ENCODE measurements at regions not wholly inside any gene's neighbourhood (a gene's known extent, or its start where the extent isn't known, plus 50 kb on each side); places are given as distances from the start of the nearest gene placed in this dataset.

GRCh38 chr10:10821926-10822325 lies 195.7 kb upstream of the CELF2 start:
- in situ Hi-C loops (cut with MboI; ENCODE audit: low sequenced_read_pairs, unreplicated experiment) = no loop called here
- no peak for DNase-seq (ENCODE audit: low spot score)
- no peak for TF ChIP-seq CTCF (IDR thresholded peaks at IDR 0.05; ENCODE audit: borderline replicate concordance, control extremely low read depth, extremely low read depth, insufficient read depth, missing control alignments)

GRCh38 chr10:10824591-10825148 lies 193.0 kb upstream of the CELF2 start:
- in situ Hi-C loops (cut with MboI; ENCODE audit: low sequenced_read_pairs, unreplicated experiment) = no loop called here
- DNase-seq (ENCODE audit: low spot score) = no peak
- TF ChIP-seq CTCF (IDR thresholded peaks at IDR 0.05; ENCODE audit: borderline replicate concordance, control extremely low read depth, extremely low read depth, insufficient read depth, missing control alignments) = no peak

GRCh38 chr10:10826125-10826524 lies 191.5 kb upstream of the CELF2 start:
- TF ChIP-seq CTCF (IDR thresholded peaks at IDR 0.05; ENCODE audit: borderline replicate concordance, control extremely low read depth, extremely low read depth, insufficient read depth, missing control alignments) = no peak
- in situ Hi-C loops (cut with MboI; ENCODE audit: low sequenced_read_pairs, unreplicated experiment) = no loop called here
- DNase-seq (ENCODE audit: low spot score) = no peak

- no peak for TF ChIP-seq CTCF (IDR thresholded peaks at IDR 0.05; ENCODE audit: borderline replicate concordance, control extremely low read depth, extremely low read depth, insufficient read depth, missing control alignments)
- no peak for DNase-seq (ENCODE audit: low spot score)
- in situ Hi-C loops (cut with MboI; ENCODE audit: low sequenced_read_pairs, unreplicated experiment) = no loop called here
Measured at GRCh38 chr10:10828623-10829022, 189.0 kb upstream of the CELF2 start.

GRCh38 chr10:10829576-10829975 lies 188.1 kb upstream of the CELF2 start:
- in situ Hi-C loops (cut with MboI; ENCODE audit: low sequenced_read_pairs, unreplicated experiment) = no loop called here
- no peak for DNase-seq (ENCODE audit: low spot score)
- TF ChIP-seq CTCF (IDR thresholded peaks at IDR 0.05; ENCODE audit: borderline replicate concordance, control extremely low read depth, extremely low read depth, insufficient read depth, missing control alignments) = no peak

- in situ Hi-C loops (cut with MboI; ENCODE audit: low sequenced_read_pairs, unreplicated experiment) = no loop called here
- TF ChIP-seq CTCF (IDR thresholded peaks at IDR 0.05; ENCODE audit: borderline replicate concordance, control extremely low read depth, extremely low read depth, insufficient read depth, missing control alignments) = no peak
- no peak for DNase-seq (ENCODE audit: low spot score)
Measured at GRCh38 chr10:10830293-10830986, 187.2 kb upstream of the CELF2 start.
